ENCODE measurements at regions not wholly inside any gene's neighbourhood (a gene's known extent, or its start where the extent isn't known, plus 50 kb on each side); places are given as distances from the start of the nearest gene placed in this dataset.

- H3K56ac ChIP-seq (ENCODE audit: insufficient read length, low read depth, low read length) = no peak overlapping the region
- no peaks in the 10 kb centered on the region for H3K27me3 ChIP-seq (ENCODE audit: insufficient read depth, low read length)
- no peak overlapping the region for H4K8ac ChIP-seq (replicated peaks; ENCODE audit: insufficient read length, low read depth, low read length)
- DNase-seq = no peak
- H3K36me3 Mint-ChIP-seq (ENCODE audit: insufficient read depth in 1 of 3, low read depth in 3 of 3) = no peaks in the 10 kb centered on the region
- no peak overlapping the region for H2AFZ ChIP-seq (ENCODE audit: low read length)
- no peak overlapping the region for H4K91ac ChIP-seq (ENCODE audit: insufficient read length, low read depth, low read length)
- peaks cover 15% of the 10 kb centered on the region for H3K4me1 ChIP-seq (ENCODE audit: insufficient read depth, low read length)
- no peaks in the 10 kb centered on the region; the same call in none of the 2 replicates for H3K27me3 Mint-ChIP-seq (ENCODE audit: low read depth)
- no peak overlapping the region for H2AK5ac ChIP-seq (ENCODE audit: insufficient read length, low read length)
- no peak overlapping the region for H4K5ac ChIP-seq (ENCODE audit: insufficient read length, low read depth, low read length)
- H3K27ac Mint-ChIP-seq = no peak overlapping the region
- no peaks in the 10 kb centered on the region for H3K9me3 ChIP-seq (ENCODE audit: control insufficient read depth, low read depth, low read length)
- H2BK120ac ChIP-seq (ENCODE audit: low read depth, low read length, poor library complexity, severe bottlenecking) = no peak overlapping the region
- no peak overlapping the region for H3T11ph ChIP-seq (ENCODE audit: low read length)
- H2BK12ac ChIP-seq (ENCODE audit: insufficient read length, low read depth, low read length) = no peak overlapping the region
- no peak overlapping the region for H2BK15ac ChIP-seq (ENCODE audit: low read depth, low read length)
- H2BK20ac ChIP-seq (ENCODE audit: low read depth, low read length, poor library complexity, severe bottlenecking) = no peak overlapping the region
- TF ChIP-seq CTCF (conservative IDR thresholded peaks at IDR 0.05) = no peak
- H3K9me3 Mint-ChIP-seq = no peaks in the 10 kb centered on the region
- no peak overlapping the region for H3K27ac ChIP-seq (ENCODE audit: insufficient read length, low read depth, low read length)
- no peak overlapping the region for H3K18ac ChIP-seq (ENCODE audit: insufficient read length, low read depth, low read length)
- H3K4me3 Mint-ChIP-seq = no peak overlapping the region
- no CpG with 5 or more reads among the region's 1 CpG for WGBS (ENCODE audit: extremely low coverage, insufficient read length, low lambda C conversion rate)
- H3K4me2 ChIP-seq (ENCODE audit: insufficient read depth, insufficient read length, low read length) = no peak overlapping the region
- H2BK5ac ChIP-seq (ENCODE audit: insufficient read length, low read length) = no peak overlapping the region
- no peaks in the 10 kb centered on the region for H4K20me1 ChIP-seq (ENCODE audit: control insufficient read depth, insufficient read depth, insufficient read length)
- no peak overlapping the region for H3K9ac ChIP-seq (ENCODE audit: extremely low read depth, insufficient read length, low read length)
- H3K23ac ChIP-seq (ENCODE audit: insufficient read length, low read depth, low read length) = no peak overlapping the region
- H3K4me1 Mint-ChIP-seq = peaks cover 55 to 58% of the 10 kb centered on the region in 2 experiments
- no peaks in the 10 kb centered on the region for H3K79me1 ChIP-seq (ENCODE audit: insufficient read depth, low read depth, low read length, poor library complexity, severe bottlenecking)
- no peak overlapping the region for H3K14ac ChIP-seq (ENCODE audit: insufficient read depth, low read length)
- H3K4ac ChIP-seq (ENCODE audit: low read depth, low read length) = no peak overlapping the region
- no peaks in the 10 kb centered on the region for H3K23me2 ChIP-seq (ENCODE audit: insufficient read length, low read depth, low read length, poor library complexity, severe bottlenecking)
- H3K79me2 ChIP-seq (ENCODE audit: insufficient read depth, low read length) = no peaks in the 10 kb centered on the region
These were observed 71.0 kb downstream of the SIPA1L2 start for GRCh38 chr1:232558954-232559353.
